NCI-H1105 (cell line): ENCODE measurements at regions not wholly inside any gene's neighbourhood (a gene's known extent, or its start where the extent isn't known, plus 50 kb on each side); places are given as distances from the start of the nearest gene placed in this dataset.

Source experiments
- DNase-seq: peaks from one replicate; lab custom pipeline; 2025; lab: John Stamatoyannopoulos, UW

DNA sequence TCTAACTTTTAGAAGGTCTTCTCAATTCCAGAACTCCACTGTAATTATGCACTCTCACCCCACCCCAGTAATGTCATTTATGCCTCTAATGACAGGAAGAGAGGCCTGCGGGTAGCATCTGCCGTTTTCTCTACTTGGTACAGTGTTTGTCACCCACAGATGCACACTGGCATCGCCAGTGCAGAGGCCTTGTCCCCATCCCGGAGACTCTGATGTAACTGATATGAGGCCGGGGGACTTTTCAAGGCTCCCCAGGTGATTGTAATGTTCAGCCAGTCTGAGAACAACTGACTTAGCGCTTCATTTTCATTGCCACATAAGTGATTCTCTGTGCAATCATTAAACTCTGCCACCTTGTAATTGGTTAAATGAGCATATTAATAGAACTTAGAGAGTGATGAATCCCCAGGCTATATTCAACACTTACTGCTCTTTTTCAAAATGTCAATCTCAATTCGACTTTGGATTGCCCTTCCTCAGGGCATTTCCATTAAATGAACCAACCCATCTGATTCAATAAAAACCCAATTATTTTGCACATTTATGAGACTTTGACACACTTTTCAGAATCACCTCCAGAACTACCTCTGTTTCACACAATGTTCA lies 113.2 kb downstream of the HERPUD2 start:
- DNase-seq: no peak

DNA sequence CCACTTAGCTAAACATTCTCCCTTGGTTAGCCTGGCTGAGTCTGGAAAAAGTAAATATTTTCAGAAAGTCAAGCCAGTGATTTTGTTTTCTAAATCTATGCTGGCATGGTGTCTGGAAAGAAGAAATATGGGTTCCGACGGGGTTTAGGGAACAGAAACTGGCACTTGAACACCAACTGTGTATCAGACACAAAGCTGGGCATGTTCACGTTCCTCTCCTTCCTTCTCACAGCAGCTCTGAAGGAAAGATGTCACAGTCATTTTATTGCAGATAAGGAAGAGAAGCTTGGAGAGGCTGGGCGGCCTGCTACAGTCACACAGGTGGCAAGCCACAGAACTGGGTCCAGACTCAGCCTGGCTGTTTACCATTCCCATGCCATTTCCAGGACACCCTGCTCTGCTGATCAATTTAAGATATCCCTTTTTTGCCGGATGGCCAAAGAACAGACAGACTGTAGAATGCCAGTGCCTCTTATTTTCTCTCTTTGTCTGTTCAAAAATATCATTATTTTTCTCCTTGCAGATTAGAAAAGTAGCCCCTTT lies 118.8 kb downstream of the HERPUD2 start:
- no peak for DNase-seq

DNA sequence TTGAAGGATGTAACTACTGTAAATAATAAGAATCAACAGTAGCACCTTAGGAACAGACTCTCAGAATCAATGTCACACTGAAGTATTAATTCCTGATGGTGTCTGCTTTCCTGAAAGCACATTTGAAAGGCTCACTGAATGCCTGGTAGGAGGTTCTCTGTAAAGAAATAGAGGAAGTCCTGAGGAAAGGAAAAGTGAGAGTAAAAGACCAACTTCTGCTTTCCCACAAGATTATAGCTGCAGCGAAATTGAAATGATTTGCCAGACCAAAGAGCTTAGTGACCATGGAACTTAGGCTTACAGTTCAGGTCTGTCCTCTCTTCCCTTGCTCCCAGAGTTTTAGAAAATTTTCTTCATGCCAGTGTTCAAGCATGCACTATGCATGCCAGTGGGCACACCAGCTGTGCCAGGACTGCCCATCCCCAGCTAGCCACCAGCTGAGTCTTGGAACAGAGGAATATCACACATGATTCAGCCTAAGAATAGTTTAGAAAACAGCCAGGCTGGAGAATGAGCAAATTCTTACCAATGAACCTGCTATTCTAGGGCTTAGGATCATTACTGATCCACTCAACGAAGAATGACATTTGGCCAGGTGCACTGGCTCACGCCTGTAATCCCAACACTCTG lies 123.2 kb downstream of the HERPUD2 start:
- DNase-seq: no peak

DNA sequence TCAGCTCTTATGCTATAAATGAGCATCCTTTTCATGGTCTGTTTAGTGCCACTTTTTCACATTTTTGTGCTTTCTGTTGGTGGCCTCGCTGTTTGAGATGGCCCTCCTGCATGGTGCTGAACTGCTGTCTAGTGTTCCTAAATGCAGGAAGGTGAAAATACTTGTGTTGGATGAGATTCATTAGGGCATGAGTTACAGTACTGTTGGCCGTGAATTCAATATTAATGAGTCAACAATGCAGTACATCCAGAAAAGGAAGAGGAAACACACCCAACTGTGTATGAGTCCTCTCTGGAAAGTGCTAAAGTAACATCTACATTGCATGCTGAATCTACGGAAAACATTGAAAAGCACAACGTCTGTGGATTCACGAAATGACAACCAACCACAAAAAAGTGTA lies 124.0 kb downstream of the HERPUD2 start:
- no peak for DNase-seq

DNA sequence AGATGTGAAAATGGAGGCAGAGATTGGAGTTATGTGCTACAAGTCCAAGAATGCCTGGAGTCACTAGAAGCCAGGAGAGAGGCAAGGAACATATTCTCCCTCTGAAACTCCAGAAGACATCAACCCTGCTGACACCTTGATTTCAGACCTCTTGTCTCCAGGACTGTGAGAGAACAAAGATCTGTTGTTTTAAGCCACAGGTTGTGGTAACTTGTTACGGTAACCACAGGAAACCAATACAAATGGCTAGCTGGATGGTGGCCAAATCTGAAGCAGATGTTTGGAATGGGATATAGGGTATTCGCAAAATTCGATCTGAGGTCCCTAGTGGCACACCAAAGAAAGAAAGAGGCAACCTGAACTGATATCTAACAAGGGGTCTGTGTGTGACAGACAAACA lies 129.0 kb downstream of the HERPUD2 start:
- peak; percentile 33 for DNase-seq

DNA sequence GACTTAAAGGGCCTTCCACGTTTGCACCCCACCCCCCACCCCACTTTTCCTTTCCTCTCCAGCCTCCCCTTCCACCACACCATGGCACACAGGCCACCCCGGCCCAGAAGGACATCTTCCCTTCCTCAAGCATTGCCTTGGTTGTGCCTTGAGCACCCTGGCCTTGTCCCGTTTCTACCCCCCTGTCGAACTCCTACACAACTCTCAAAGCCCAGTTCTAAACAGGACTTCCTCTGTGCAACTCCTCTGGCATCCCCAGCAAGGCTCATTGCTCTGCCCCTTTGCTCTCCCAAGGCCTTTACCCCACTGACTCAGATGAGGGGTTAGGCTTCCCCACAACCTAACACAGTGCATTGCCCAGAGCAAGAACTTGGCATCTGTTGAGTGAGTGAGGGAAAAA lies 136.1 kb downstream of the HERPUD2 start:
- no peak for DNase-seq

DNA sequence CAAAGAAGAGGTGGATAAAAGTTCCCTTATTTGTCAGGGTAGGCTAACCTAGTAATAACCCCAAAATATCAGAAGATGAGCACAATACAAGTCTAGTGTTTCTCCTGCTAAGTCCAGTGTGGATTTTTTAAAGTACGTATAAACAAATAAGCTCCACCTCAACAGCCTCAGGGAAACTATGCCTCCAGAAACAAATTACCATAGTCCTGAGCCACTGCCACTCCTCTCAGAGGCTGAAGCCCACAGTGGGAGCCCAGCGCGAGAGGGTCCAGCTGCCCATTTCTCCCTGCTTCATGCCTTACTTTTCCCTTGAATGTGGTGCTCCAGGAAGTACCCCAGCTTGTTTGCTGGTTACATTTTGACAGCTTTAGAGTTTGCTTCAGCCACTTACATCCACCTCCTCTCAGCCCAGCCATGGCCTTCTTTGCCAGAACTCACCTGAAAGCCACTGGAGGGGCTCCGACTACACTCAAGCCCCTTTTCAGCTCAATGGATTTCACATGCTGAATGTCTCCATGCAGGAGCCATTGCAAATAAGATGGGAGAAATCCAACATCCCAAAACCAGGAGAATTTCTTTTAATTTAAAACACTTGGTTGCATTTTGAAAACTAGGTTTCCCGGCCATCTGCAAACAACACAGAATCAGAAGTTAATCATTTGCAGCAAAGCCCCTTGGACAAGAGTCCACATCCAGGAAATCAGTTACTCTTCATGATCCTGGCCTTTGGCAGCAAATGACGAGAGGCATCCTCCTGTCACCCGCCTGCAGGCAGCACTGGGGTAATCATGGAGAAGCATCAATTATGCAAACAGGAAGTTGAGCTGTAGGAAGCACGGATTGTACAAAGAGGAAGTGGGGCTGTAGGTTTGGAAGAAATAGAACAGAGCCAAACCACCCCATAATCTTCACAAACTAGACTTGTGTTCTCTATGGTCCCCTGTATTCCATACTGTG lies 138.1 kb downstream of the HERPUD2 start:
- DNase-seq: no peak

DNA sequence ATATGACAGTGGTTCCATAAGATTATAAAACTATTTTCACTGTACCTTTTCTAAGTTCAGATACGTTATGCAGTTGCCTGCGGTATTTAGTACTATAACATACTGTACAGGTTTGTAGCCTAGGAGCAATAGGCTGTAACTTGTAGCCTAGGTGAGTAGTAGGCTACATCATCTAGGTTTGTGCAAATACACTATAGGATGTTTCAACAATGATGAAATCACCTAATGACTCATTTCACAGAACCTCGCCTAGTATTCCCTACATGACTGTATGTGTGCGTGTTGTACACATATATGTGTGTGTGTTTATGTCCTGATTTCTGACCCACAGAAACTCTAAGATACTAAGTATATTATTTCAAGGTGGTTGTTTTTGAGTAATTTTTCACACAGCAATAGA lies 139.0 kb downstream of the HERPUD2 start:
- no peak for DNase-seq

DNA sequence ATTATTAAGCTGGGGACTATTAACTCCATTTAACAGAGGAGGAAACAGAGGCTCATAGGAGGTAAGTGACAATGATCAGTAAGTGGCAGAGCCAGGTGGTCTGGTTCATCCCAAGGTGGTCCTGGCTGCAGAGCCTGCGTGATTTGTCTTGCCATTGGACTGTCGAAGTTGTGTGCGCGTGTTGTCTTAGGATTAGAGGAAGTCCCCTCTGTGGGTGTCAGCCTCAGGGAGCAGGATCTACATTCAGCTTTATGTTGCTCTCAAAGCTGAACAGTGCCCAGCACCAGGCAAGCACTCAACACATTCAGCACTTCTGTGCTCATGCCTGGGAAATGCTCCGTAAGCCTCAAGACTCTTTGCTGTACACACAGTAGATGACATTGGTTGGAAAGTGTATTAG lies 139.5 kb downstream of the HERPUD2 start:
- DNase-seq: no peak

DNA sequence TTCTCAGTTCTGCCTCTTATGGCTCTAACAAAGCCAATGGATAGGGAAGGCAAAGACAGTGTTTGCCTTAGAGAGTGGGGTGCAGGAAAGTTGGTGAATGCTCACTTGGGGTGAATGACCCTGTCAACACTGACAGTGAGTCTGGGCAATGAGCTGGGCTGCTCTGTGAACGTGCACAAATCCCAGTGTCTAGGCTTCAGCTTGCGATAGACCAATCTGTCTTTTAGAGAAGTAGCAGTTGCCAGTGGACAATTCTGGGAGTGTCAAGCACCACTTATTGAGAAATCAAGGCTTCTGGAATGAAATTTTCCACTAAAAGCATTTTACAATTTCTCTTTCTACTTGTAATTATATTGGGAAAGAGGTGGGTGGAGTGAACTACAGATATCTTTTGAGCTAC lies 141.4 kb downstream of the HERPUD2 start:
- no peak for DNase-seq

DNA sequence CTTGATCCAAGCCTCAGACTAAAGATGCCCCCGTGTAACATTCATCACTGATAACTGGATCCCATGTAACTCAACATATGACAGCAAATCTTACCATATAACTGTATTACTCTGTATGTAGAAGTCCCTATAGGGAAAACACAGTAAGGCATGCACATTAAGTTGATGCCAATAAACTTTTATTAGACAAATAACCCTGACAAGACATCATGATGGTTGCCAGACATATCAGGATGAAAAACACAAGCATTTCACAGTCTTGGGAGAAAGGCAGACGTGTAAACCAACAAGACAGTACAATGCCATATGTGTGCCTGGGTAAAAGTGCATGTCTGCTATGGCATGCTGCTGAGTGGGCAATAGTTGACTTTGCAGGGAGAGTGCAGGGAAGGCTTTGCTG lies 142.2 kb downstream of the HERPUD2 start:
- no peak for DNase-seq

DNA sequence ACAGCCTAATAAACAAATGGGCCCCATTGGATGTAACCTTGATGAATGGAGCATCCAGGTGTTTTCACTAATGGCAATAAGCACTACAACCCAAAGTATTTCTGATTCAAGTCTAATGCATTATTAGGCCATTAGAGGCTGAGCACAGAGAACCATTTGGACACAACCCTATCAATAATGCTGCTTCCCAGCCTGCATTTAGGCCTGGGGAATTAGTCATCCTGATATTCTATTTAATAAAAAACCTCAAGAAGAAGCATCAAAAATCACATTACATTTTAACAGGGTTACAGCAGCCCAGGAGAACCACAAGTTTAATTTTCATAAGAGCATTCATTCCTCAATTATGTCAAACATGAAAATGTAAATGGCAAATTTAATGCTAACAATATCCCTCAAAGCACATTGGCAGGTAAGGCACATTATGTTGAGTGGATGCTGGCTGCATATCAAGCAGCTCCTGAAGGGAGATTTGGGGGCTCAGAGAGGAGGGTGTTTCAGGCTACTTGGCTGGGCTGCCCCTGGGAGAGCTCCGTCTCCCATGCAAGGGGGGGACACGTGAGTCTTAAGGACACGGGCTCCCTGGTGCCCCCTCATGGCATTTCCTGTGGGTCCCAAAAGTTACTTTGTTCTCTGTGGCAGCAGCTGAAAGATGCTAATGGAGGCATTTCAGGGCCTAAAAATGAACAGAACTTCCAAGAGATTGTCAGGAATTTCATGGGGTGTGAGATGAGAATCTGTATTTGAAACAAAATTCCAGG lies 143.4 kb downstream of the HERPUD2 start:
- no peak for DNase-seq

DNA sequence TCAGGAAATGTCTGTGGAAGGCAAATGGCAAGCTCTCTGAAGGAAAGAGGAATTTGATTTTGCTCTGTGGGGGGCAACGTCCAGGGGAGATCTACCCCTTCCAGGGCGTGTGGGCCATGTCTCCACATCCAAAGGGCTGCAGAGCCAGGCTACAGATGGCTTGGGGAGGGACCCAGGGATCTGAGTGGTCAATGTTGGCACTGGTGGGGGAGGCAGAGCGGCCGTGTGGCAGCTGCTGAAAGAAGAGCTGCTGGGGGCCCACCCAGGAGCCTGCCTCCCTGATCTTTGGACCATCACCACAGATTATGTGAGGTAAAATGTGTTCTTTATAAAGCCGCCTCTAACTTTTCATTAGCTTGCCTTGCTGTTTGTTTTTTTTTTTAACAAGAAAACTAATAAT lies 144.1 kb downstream of the HERPUD2 start:
- DNase-seq: no peak

DNA sequence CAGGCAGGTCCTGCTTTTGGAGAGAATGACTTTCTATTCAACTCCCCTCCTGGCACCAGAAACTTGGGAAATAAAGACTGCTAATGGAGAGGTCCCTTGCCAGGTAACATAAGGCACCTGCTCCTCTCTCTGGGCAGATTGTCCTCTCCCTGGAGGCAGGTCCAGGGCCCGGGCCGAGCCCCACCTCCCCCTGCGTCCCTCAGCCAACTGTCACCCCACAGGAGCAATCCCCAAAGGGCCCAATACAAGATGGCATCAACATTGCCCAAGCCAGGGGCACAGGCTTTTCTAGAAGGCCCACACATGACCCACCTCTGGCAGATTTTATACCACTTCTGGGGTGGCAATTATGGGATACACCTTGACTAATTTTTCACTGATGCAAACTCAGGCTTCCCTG lies 145.2 kb downstream of the HERPUD2 start:
- DNase-seq: no peak

DNA sequence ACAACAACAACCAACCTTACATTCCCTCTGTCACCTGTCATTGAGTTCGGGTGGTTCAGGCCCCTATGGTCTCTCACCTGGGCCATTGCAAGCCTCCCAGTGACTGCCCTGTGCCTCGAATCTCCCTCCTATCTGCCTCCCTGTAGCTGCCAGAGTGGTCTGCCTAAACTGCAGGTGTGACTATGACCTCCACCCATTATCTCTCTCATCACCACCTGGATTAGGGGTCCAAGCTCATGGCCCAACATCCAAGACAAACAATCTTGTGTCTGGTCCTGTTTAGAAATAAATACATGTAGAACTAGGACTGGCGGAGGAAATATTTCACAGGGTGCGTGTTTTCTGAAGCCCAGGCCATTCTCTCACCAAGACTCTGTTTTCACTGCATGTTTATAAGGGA lies 146.6 kb downstream of the HERPUD2 start:
- DNase-seq: no peak

DNA sequence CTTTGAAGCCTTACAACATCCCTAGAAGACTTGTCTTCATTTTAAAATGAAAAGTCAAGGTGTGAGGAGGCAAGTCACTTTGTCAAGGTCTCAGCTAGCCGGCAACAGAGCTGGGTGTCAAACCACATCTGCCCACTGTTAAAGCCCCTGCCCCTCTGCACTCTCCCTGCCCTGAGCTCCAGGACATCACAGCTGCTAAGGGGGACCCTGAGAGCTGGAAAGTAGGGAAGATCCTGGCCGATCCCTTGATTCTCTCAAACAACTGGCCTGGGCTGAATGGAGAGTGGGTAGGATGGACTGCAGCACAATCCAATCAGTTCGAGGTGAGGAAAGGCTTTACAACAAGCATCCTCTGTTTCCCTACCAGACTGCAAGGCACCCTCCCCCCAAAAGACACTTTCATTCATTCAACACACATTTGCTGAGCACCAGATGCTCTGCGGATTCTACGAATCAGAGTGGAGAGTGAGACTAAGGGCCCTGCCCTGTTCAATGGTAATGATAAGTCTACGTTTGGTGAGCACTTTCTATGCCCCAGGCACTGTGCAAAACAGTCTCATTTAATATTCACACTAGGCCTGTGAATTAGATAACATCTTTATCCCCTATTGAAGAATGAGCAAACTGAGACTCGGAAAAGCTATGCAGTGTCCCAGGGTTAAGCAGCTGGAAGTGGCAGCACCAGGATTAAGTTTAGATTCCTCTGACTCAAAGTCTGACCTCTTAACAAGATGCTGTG lies 148.1 kb downstream of the HERPUD2 start:
- no peak for DNase-seq

DNA sequence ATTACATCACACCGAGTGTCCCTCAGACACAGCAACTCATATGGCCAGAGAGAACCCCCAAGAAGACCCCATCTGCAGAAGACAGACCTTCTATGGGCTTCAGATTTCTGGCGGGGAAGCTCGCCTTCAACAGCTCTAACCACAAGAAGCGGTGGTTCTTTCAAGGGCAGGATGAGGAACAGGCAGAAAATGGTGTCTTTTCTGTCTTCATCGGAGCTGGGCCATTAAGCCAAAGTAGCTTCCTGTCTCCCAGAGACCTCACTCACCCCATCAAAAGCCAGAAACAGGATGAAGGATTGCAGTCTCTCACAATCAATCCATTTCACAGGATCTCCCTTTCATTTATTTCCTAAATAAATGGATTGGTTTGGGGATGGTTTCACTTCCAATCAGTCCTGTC lies 149.1 kb downstream of the HERPUD2 start:
- no peak for DNase-seq

DNA sequence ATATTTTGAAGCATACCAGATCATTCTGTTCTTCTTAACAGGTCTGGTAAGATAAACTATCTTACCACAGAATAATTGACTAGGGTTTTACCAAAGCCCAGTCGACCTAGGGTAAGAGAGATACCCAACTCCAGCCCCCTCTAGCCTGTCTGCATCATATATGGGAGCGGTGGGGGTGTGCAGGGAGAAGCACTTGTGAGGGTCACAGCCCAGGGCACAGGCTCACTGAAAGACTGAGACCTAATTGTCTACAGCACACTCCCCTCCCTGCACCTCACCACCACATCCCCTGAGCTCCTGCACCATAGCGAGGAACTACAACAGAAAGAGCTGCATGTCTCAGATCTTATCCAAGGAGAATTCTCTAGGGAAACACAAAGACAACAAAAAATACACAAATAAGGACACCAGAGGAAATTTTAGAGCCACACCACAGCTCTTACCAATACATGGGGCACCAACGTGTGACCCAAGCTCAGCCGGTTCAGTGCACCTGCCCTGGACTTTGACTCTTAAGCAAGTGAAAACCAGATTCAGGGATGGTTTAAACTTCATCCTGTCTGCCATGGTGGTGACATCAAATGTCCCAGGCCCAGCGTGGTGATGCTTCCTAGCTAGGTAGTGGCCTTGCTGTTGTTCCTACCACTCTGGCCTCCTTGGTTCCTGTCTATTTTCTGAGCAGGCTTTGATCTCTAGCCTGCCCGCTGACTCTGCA lies 150.8 kb downstream of the HERPUD2 start:
- DNase-seq: no peak

DNA sequence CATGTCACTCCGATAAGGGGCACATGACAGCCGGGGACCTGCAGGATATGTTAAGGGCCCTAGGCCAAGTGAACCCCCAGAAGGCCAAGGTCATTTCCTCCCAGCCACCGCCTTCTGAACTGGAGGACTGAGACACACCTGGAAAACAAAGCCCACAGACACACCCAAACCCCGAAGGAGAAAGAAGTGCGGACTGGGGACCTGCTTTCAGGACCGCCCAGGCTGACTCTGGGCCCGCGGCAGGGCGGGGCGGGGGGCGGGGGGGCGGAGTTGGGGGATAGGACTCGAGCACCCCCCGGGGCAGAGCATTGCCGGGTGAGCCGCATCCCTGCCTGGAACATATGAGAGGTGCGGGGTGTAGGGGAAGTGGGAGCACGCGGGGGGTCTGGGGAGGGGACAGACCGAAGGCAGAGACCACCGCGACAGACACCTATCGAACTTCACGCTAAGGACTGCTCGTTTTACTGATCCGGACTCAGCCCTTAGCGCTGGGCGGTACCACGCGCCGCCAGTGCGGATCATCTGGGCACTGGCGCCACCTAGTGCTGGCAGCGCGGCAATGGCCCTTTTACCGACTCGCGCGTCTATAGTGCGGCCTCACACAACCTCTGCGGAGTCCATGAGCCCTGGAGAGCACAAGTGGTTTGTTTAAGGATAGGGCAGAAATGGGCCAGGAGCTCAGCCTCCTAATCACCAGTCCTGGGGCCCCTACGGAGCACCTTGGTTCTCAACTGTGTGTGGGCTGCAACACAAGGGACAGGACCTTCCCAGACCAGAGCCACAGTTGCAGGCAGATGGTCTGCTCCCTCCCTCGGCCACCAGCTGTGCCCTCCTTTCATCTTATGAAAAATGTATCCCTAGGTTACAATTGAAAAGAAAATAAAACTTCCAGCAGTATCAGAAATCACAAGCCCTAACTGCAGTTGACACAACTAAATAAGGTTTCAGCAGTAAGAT lies 157.6 kb downstream of the HERPUD2 start:
- peak; percentile 66 for DNase-seq
